ENCODE measurements at regions not wholly inside any gene's neighbourhood (a gene's known extent, or its start where the extent isn't known, plus 50 kb on each side); places are given as distances from the start of the nearest gene placed in this dataset.

DNA sequence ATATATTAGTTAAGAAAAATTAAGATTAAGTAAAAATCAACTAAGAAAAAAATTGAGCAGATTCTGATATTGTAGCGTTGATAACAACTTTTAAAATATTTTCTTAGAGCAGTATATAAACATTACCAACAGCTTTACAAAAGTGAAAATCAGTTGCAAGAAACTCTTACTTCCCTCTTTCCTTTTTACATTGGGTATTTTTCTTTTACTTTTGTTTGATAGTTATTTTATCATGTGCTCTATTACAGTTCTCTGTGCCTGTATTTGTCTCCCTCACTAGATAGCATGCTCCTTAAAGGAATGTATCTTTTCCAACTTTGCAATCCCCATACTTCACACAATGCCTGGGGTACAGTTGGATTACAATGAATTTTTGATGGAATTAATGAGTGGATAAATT lies 87.5 kb upstream of the P3H2 start:
- TF ChIP-seq CTCF (conservative IDR thresholded peaks at IDR 0.05) (no peak), EZH2 (IDR thresholded peaks at IDR 0.05; ENCODE audit: low read depth) (no peak)

All from PC-9 (cell line).